Gastrocnemius medialis (tissue), 4 donors: ENCODE measurements at regions not wholly inside any gene's neighbourhood (a gene's known extent, or its start where the extent isn't known, plus 50 kb on each side); places are given as distances from the start of the nearest gene placed in this dataset.

ENCODE experiments used
- ATAC-seq, 2 donors: fragments of 150-250 bp; one replicate each; pipeline ENCODE4 v1.9.1; 2016
- DNase-seq, 2 donors: peaks; one replicate each; pipeline ENCODE4 v3.0.0-alpha.2; 2019
- H3K27ac ChIP-seq, 4 donors: fragments of 200-600 bp; sonication (generic); 1 replicate in 1 of 4; 2 replicates in 3 of 4; pipeline ENCODE4 v1.5.1; 2016 to 2018; ENCODE audit warnings: mild to moderate bottlenecking in 2 of 4, moderate library complexity in 1 of 4
- H3K27me3 ChIP-seq, 3 donors: fragments of 200-600 bp; sonication (generic) in 2 of 3; 1 replicate in 1 of 3; 2 replicates in 2 of 3; pipeline versions ENCODE4 v1.5.1 to v1.6.0; 2016 to 2019; ENCODE audit warnings: mild to moderate bottlenecking in 1 of 3, moderate library complexity in 1 of 3
- H3K36me3 ChIP-seq, 2 donors: fragments of 200-600 bp; sonication (generic) in 1 of 2; one replicate each; pipeline ENCODE4 v1.5.1; 2017 to 2018
- H3K4me1 ChIP-seq, 2 donors: fragments of 200-600 bp; sonication (generic) in 1 of 2; one replicate each; pipeline ENCODE4 v1.5.1; 2016 to 2017; ENCODE audit warnings: mild to moderate bottlenecking in 2 of 2
- H3K4me3 ChIP-seq, 4 donors: fragments of 200-600 bp; sonication (generic) in 3 of 4; 1 replicate in 1 of 4; 2 replicates in 3 of 4; pipeline ENCODE4 v1.5.1; 2016 to 2019; ENCODE audit warnings: mild to moderate bottlenecking in 2 of 4
- H3K9me3 ChIP-seq, 3 donors: fragments of 200-600 bp; sonication (generic) in 2 of 3; 1 replicate in 1 of 3; 2 replicates in 2 of 3; pipeline ENCODE4 v1.5.1; 2016 to 2019
- POLR2A ChIP-seq, 2 donors: fragments of 450-650 bp; IDR thresholded peaks; one replicate each; pipeline ENCODE4 v1.6.1; 2017; ENCODE audit warnings: antibody characterized with exemption in 2 of 2, mild to moderate bottlenecking in 2 of 2, moderate library complexity in 2 of 2
- in situ Hi-C, 4 donors: fragments of 200-750 bp; cut with MboI; loops; one replicate each; pipeline versions ENCODE4 v1.15.0 to v1.8.0; 2017; ENCODE audit warnings: low sequenced_read_pairs in 4 of 4
- intact Hi-C: fragments of 100-400 bp; cut with DNase I; formaldehyde crosslinking; loops from one replicate; pipeline ENCODE4 v1.15.1; 2023; ENCODE audit warnings: low total_unique reads
- TF ChIP-seq, protein P1 (sequence below), 5 experiments: fragments of 450-650 bp in 3 of 5; fragments of 200-600 bp in 2 of 5; sonication (generic) in 2 of 5; IDR thresholded peaks in 4 of 5; conservative IDR thresholded peaks in 1 of 5; 1 replicate in 4 of 5; 2 replicates in 1 of 5; pipeline ENCODE4 v1.5.1; 2016 to 2019; ENCODE audit warnings: antibody characterized with exemption in 5 of 5, mild to moderate bottlenecking in 3 of 5, moderate library complexity in 3 of 5

DNA sequence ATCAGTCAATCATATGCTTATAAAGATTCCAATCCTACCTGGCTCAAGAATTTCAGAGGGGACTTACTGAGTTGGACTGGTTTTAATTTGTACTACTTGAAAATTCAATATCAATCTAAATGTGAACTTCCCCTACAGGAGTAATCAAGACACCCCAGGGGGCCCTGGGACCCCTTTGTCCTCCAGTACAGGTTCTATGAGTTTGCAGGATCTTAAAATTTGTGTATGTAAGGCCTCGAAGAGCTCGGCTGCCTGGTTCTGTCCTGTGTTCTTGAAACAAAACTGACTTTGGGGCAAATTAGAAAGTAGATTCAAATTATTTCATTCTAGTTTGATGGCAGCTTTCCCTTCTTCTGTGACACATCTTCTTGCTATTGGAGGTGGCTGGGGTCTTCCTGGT, 261.3 kb downstream of the KCNRG start:
- DNase-seq: no peak
- no peak for ATAC-seq
- Histone ChIP-seq H3K9me3 (no peaks in the 10 kb centered on the region), H3K36me3 (no peaks in the 10 kb centered on the region), H3K4me1 (no peaks in the 10 kb centered on the region), H3K27me3 (no peaks in the 10 kb centered on the region), H3K27ac (no peak overlapping the region), H3K4me3 (no peak overlapping the region)
- intact Hi-C loops (no loop called here), in situ Hi-C loops (no loop called here)
- TF ChIP-seq POLR2A (IDR thresholded peaks at IDR 0.05): no peak
- TF ChIP-seq, protein P1, sequence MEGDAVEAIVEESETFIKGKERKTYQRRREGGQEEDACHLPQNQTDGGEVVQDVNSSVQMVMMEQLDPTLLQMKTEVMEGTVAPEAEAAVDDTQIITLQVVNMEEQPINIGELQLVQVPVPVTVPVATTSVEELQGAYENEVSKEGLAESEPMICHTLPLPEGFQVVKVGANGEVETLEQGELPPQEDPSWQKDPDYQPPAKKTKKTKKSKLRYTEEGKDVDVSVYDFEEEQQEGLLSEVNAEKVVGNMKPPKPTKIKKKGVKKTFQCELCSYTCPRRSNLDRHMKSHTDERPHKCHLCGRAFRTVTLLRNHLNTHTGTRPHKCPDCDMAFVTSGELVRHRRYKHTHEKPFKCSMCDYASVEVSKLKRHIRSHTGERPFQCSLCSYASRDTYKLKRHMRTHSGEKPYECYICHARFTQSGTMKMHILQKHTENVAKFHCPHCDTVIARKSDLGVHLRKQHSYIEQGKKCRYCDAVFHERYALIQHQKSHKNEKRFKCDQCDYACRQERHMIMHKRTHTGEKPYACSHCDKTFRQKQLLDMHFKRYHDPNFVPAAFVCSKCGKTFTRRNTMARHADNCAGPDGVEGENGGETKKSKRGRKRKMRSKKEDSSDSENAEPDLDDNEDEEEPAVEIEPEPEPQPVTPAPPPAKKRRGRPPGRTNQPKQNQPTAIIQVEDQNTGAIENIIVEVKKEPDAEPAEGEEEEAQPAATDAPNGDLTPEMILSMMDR (IDR thresholded peaks at IDR 0.05 in 4 of 5, conservative IDR thresholded peaks at IDR 0.05 in 1 of 5): no peak

DNA sequence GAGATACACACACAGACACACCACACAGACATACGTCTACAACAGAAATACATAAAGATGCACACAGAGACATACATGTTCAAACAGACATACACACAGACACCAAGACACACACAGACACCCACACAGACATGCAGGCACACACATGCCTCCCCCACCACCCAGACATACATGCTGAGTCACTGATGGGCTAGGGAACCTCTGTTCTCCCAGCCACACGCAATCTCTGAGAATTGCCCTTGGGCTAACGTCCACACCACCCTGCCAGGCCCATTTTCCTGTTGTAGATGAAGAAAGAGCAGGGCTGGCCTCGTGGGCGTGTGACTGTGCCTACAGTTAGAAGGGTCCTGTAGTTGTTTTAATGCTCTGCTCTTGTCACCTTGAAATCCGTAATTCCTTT, 261.9 kb downstream of the KCNRG start:
- Histone ChIP-seq H3K4me3 (no peak overlapping the region), H3K27me3 (no peaks in the 10 kb centered on the region), H3K36me3 (no peaks in the 10 kb centered on the region), H3K9me3 (no peaks in the 10 kb centered on the region), H3K27ac (no peak overlapping the region), H3K4me1 (no peaks in the 10 kb centered on the region)
- DNase-seq: no peak
- no peak for TF ChIP-seq POLR2A (IDR thresholded peaks at IDR 0.05)
- TF ChIP-seq, protein P1 (IDR thresholded peaks at IDR 0.05 in 4 of 5, conservative IDR thresholded peaks at IDR 0.05 in 1 of 5): no peak
- intact Hi-C loops (no loop called here), in situ Hi-C loops (no loop called here)
- ATAC-seq: no peak

DNA sequence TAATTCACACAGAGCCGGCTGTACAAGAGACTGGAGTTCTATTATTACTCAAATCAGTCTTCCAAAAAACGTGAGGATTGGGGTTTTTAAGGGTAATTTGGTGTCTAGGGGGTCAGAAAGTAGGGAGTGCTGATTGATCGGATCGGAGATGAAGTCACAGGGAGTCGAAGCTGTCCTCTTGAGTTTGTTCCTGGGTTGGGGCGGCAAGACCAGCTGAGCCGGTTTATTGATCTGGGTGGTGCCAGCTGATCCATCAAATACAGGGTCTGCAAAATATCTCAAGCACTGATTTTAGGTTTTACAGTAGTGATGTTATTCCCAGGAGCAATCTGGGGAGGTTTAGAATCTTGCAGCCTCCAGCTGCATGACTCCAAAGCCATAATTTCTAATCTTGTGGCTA, 262.7 kb downstream of the KCNRG start:
- ATAC-seq: no peak
- intact Hi-C loops (no loop called here), in situ Hi-C loops (no loop called here)
- Histone ChIP-seq H3K4me3 (no peak overlapping the region), H3K27me3 (no peaks in the 10 kb centered on the region), H3K4me1 (no peaks in the 10 kb centered on the region), H3K36me3 (no peaks in the 10 kb centered on the region), H3K27ac (no peak overlapping the region), H3K9me3 (no peaks in the 10 kb centered on the region)
- TF ChIP-seq, protein P1 (IDR thresholded peaks at IDR 0.05 in 4 of 5, conservative IDR thresholded peaks at IDR 0.05 in 1 of 5): no peak
- no peak for TF ChIP-seq POLR2A (IDR thresholded peaks at IDR 0.05)
- DNase-seq: no peak

DNA sequence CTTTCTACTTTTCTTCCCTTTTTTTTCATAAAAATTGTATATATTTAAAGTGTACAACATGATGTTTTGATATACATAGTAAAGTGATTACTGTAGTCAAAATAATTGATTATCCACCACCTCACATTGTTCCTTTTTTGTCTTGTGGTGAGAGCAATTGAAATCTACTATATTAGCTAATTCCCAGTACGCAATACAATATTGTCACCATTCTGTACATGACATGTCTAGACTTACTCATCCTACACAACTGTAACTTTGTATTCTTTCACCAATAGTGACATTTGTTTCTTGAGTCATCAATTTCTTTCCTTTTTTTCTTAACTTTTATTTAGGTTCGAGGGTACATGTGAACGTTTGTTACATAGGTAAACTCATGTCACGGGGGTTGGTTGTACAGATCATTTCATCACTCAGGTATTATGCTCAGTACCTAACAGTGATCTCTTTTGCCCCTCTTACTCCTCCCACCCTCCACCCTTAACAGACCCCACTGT, 265.2 kb downstream of the KCNRG start:
- intact Hi-C loops: no loop called here
- DNase-seq: no peak
- Histone ChIP-seq H3K4me1 (no peaks in the 10 kb centered on the region), H3K9me3 (no peaks in the 10 kb centered on the region), H3K27me3 (no peaks in the 10 kb centered on the region), H3K36me3 (no peaks in the 10 kb centered on the region), H3K4me3 (no peak overlapping the region), H3K27ac (no peak overlapping the region)
- TF ChIP-seq POLR2A (IDR thresholded peaks at IDR 0.05): no peak
- TF ChIP-seq, protein P1 (IDR thresholded peaks at IDR 0.05 in 4 of 5, conservative IDR thresholded peaks at IDR 0.05 in 1 of 5): no peak
- ATAC-seq: no peak
- in situ Hi-C loops: no loop called here

DNA sequence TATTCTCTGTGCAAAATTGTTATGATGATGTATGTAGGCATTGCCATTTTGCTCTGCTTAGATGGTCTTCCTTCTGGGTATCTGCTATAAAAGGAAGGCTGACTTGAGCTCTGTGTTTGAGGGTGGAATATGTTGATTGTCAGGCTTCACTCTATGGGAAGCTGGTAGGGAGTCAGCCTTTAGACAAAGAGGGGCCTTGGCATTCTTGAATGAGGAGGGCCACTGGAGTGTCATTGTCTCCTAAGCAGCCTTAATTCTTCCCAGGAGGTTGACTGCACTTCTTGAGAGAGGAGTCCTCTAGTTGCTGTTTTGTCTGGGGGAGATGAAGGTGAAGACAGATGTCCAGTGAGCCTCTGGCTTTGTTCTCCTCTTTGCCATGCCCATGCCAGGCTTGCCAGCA, 266.8 kb downstream of the KCNRG start:
- in situ Hi-C loops: no loop called here
- no peaks in the 10 kb centered on the region for H3K9me3 ChIP-seq
- H3K36me3 ChIP-seq: no peaks in the 10 kb centered on the region
- intact Hi-C loops: no loop called here
- DNase-seq (no peak), ATAC-seq (no peak)
- no peak overlapping the region for H3K27ac ChIP-seq
- H3K4me3 ChIP-seq: no peak overlapping the region
- H3K27me3 ChIP-seq: no peaks in the 10 kb centered on the region
- H3K4me1 ChIP-seq: no peaks in the 10 kb centered on the region
- no peak for TF ChIP-seq POLR2A (IDR thresholded peaks at IDR 0.05)
- TF ChIP-seq, protein P1 (IDR thresholded peaks at IDR 0.05 in 4 of 5, conservative IDR thresholded peaks at IDR 0.05 in 1 of 5): no peak
